KOPT-K1 (cell line): ENCODE measurements at regions not wholly inside any gene's neighbourhood (a gene's known extent, or its start where the extent isn't known, plus 50 kb on each side); places are given as distances from the start of the nearest gene placed in this dataset.

Experiments used
- H3K27ac ChIP-seq: fragments of 200-600 bp; sonication (generic); 2 replicates; pipeline ENCODE4 v1.5.1; 2016; ENCODE audit warnings: antibody characterized with exemption, mild to moderate bottlenecking, low read depth, low read length; ENCODE audit not compliant: poor library complexity, severe bottlenecking
- H3K36me3 ChIP-seq: fragments of 200-600 bp; sonication (generic); 2 replicates; pipeline ENCODE4 v1.5.1; 2017; ENCODE audit warnings: antibody characterized with exemption, mild to moderate bottlenecking, low read length, moderate library complexity; ENCODE audit not compliant: insufficient read depth
- H3K9me3 ChIP-seq: fragments of 200-600 bp; sonication (generic); 2 replicates; pipeline ENCODE4 v1.5.1; 2017; ENCODE audit warnings: antibody characterized with exemption, low read length, mild to moderate bottlenecking; ENCODE audit not compliant: insufficient read depth, poor library complexity, severe bottlenecking

DNA sequence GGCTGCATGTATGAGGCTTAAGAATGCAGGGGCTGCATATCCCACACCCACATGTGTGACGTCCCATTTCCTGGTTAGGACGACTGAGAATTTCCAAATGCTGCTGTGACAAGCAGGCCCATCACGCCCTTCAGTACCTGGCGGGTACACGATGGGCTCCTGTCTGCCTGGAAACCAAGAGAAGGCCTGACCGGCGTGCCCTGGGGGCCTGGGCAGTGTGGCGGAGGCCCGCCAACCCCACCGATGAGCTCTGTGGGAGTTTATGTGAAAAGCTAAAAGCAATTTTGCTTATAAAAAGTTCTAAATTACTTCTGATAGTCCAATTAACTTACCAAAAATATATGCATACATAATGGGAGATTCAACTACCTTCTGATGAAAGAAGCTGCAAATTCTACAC is 837.3 kb downstream of the GALR1 start:
- H3K27ac ChIP-seq, result no peak overlapping the region
- H3K9me3 ChIP-seq, result no peaks in the 10 kb centered on the region

GRCh38 chr18:78087338-78087737 is 837.7 kb downstream of the GALR1 start:
- Histone ChIP-seq H3K27ac (no peak overlapping the region), H3K9me3 (no peaks in the 10 kb centered on the region), H3K36me3 (no peaks in the 10 kb centered on the region)

More for the DNA sequence above, 837.3 kb downstream of the GALR1 start:
- no peaks in the 10 kb centered on the region for H3K36me3 ChIP-seq

GRCh38 chr18:78090584-78090983 is 840.9 kb downstream of the GALR1 start:
- no peak overlapping the region for H3K27ac ChIP-seq
- H3K9me3 ChIP-seq, result no peaks in the 10 kb centered on the region
- no peaks in the 10 kb centered on the region for H3K36me3 ChIP-seq

- Histone ChIP-seq H3K36me3 (no peaks in the 10 kb centered on the region), H3K9me3 (no peaks in the 10 kb centered on the region), H3K27ac (no peak overlapping the region)
Measured at GRCh38 chr18:78092901-78093300, 843.3 kb downstream of the GALR1 start.

DNA sequence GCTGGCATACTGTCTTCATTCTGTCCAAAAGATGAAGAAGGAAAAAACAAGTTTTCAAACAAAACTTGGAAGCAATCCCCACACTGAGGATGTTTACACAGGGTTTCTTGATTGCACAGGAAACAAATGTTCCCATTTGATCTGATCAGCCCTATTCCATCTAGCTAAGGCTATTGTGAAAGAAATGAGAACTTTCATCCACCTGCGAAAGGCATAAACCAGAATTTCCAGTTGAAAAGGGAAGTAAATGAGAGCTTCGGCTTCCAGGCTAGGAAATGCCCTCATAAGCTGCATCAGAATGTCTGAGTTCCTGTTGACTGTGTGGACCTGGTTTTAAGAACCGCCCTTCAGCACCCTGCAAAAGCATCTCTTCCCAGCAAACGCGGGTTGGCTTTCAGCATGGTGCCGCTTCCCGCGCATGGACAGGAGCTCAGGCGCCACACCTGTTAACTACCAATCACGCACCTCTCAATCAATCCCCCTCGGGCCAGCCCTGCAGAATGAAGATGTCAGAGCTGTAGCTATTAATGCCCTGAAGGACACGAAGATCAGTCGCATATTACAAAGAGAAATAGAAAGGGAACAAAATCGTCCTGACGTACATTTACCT is 850.4 kb downstream of the GALR1 start:
- H3K27ac ChIP-seq, result no peak overlapping the region
- no peaks in the 10 kb centered on the region for H3K9me3 ChIP-seq
- H3K36me3 ChIP-seq, result no peaks in the 10 kb centered on the region

GRCh38 chr18:78101091-78101490 is 851.4 kb downstream of the GALR1 start:
- Histone ChIP-seq H3K27ac (no peak overlapping the region), H3K36me3 (no peaks in the 10 kb centered on the region), H3K9me3 (no peaks in the 10 kb centered on the region)

DNA sequence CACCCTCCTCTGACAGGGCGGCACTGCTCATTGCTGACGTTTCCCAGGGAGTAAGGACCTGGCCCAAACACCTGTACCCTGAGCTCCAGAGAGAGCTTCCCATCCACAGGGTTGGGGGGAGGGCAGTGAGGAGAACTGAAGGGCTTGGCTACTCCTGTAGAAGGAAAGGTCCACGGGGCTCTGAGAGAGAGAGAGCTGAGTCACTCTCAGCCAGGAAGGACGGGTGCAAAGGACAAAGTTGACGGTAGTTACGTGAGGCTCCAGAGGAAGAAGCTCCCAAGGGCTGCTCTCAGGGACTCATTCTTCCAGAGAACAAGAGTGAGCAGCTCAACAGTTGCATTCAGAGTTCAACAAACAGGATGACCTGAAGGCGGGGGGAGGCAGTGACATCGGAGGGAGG is 852.5 kb downstream of the GALR1 start:
- Histone ChIP-seq H3K27ac (no peak overlapping the region), H3K9me3 (no peaks in the 10 kb centered on the region)

DNA sequence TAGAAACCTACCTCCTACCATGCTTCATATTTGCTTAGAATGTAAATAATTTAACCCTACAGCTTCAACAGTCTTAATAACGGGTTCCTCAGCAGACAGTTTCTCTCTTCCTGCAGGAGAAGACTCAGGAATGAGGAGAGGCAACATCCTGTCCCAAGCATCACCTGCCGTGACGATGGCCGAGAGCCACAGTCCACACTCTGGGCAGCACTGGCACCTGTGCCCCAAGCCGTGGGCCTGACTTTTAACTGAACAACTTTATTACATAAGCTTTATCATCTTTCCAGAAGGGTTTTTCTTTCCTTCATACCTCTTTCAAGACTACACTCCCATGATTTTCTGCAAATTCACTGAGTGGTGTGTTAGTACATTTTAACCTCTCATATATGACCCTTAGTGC is 856.0 kb downstream of the GALR1 start:
- no peaks in the 10 kb centered on the region for H3K36me3 ChIP-seq
- no peak overlapping the region for H3K27ac ChIP-seq
- H3K9me3 ChIP-seq, result no peaks in the 10 kb centered on the region

More for the DNA sequence above, 852.5 kb downstream of the GALR1 start:
- H3K36me3 ChIP-seq, result no peaks in the 10 kb centered on the region

DNA sequence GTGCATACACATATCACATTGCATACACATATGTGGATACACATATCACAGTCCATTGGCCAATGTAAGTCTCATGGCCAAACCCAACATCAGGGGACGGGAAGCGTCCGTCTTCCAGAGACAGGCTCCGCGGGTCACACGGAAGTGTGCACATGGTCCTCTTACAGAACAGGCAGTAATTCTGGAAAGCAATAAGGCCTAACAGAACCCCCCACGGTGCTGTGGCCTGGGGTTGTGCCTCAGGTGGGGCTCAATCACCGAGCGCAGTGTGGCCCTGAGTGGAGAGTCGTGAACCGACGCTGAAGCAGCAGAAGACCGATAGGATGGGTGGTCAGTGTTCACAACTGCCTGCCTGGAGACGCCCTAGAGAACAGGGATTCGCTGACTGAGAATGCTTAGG is 857.3 kb downstream of the GALR1 start:
- no peaks in the 10 kb centered on the region for H3K9me3 ChIP-seq
- no peaks in the 10 kb centered on the region for H3K36me3 ChIP-seq
- no peak overlapping the region for H3K27ac ChIP-seq

- H3K36me3 ChIP-seq, result no peaks in the 10 kb centered on the region
- H3K9me3 ChIP-seq, result no peaks in the 10 kb centered on the region
- H3K27ac ChIP-seq, result no peak overlapping the region
Measured at GRCh38 chr18:78107363-78107762, 857.7 kb downstream of the GALR1 start.

DNA sequence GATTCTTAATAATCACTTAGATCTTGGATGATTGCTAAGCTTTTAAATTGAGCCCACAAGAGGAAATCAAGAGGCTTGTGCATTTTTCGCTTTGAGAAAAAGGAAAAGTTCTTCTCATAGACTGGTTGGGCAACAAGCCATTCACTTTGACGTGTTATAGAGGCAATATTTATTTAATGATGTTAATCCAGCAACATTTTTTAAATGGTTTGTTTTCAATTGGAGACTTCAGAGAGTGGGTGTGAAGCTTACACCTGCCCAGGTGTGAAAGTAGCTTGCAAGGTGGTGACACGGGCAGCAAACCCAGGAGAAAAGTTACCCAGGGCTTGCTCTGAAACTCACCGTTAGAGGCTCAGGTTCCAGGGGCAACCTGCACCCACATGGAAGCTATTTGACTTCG is 858.9 kb downstream of the GALR1 start:
- H3K36me3 ChIP-seq, result no peaks in the 10 kb centered on the region
- H3K27ac ChIP-seq, result no peak overlapping the region
- no peaks in the 10 kb centered on the region for H3K9me3 ChIP-seq

DNA sequence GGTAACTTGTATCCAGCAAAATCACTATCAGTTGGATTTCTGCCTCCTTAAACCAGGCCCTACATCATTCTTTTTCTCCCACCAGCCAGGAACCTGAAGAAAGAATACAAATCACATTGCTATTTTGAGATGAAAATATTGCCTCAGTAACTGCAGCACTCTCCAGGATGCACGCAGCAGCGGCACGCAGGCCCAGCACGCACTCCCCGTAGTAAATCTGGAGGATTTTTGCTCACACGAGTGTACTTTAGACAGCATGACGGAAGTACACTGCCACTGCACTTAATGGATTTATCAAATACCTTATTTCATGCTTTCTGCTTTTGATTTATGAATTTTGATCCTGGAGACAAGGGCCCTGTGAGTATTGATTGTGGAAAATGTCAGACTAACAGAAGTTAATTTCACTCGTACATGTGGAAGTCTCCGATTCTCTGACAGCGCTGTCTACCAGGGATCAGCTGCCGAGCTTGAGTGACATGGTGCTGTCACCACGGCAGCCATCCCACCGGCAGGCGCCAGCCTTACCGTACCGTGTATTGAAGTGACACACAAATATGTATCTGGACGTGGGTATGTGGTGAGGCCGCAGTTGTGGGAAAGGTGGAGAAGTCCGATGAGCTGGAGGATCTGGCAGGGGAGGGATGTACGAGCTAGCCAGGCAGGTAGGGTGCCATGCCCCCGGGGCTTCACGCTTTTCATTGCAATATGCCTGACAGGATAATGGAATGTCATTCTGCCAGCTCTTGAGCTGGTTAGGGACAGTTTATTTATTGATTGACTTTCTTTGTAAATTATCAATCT is 863.7 kb downstream of the GALR1 start:
- Histone ChIP-seq H3K36me3 (no peaks in the 10 kb centered on the region), H3K27ac (no peak overlapping the region)

DNA sequence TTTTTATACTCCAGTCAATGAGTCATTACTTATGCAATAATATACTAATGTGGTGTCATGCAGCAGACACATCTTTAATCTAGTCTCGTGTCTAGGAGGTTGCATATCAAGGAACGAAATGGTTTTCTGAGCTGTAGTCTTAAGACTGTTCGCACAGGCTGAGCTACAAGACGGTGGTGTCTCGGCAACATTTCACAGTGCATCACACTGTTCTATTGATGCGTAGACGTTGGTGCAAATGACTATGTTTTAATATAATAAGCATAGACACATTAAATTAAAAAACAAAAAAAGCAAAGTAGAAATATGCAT is 864.2 kb downstream of the GALR1 start:
- no peaks in the 10 kb centered on the region for H3K9me3 ChIP-seq
- H3K27ac ChIP-seq, result no peak overlapping the region
- H3K36me3 ChIP-seq, result no peaks in the 10 kb centered on the region

More for the DNA sequence above, 863.7 kb downstream of the GALR1 start:
- H3K9me3 ChIP-seq, result no peaks in the 10 kb centered on the region

DNA sequence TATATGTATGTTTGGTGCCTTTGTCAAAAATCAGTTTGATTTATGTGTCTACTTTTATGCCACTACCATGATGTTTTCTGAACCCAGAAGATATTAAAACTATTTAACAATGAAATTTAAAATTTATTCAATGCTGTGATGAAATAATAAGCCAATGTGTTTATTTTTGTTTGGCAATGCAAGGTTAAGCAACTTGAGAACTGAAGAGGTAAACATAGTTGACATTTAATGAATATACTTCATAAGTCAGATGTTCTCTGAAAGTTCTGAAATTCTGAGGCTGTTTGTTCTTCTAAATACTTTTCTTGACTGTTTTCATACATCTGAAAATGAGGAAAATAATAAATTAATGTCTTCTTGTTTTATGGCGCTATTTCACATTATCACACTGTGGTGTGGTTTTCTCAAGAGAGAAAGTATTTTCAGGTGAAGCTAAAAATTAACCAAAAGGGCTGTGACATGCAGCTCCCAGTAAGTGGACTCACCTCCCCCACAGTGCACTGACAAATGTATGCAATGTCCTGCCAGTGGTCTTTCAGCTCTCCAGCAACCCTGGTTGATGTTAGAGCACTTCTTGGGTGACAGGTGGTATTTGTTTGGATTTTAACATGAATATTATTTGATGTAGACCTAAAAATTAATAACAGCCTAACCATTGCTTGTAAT is 863.6 kb upstream of the SALL3 start:
- H3K36me3 ChIP-seq, result no peaks in the 10 kb centered on the region
- H3K27ac ChIP-seq, result no peak overlapping the region
- no peaks in the 10 kb centered on the region for H3K9me3 ChIP-seq

DNA sequence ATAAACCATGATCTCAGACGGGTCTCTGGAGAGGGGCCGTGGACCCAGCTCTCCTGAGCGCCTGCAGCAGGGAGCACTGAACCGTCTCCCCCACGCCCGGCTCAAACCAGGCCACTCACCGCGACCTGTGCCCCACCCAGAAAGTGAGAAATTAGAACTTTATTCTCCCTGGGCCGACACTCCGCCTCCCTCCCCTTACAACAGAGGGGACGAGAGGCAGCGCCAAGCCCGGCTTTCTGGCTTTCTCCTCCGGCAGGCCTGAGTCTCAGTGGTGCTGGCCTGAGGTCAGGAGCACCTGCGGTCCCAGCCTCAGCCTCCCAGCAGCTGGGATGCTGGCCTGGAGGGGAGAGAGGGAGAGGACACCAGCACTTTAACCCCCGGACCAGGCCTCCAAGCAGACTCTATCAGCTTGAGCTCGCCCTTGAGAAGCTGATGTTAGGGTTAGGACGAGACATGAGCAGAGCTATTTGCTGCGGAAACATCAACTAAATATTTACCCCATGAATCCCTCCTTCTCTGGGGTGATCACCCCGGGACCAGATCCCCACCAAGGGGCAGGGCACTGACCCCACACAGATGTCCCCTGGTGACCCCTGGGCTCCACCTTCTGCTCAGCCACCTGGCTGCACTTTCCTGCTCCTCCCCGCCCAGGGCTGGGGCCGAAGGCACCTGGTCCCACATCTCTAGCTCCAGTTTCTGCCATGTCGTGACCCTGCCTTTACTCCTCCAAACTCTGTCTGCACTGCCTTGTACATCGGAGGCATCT is 856.3 kb upstream of the SALL3 start:
- Histone ChIP-seq H3K27ac (no peak overlapping the region), H3K9me3 (peaks cover 9% of the 10 kb centered on the region)

More for the DNA sequence above, 856.3 kb upstream of the SALL3 start:
- no peaks in the 10 kb centered on the region for H3K36me3 ChIP-seq
